SK-N-SH treated with all-trans-retinoic acid at 6 μM for 48 hours (cell line): ENCODE measurements at regions not wholly inside any gene's neighbourhood (a gene's known extent, or its start where the extent isn't known, plus 50 kb on each side); places are given as distances from the start of the nearest gene placed in this dataset.

Experiments used
- ATAC-seq: fragments of 200-7000 bp; cut with Tn5 transposase; 3 replicates; pipeline ENCODE4 v1.9.1; 2020; ENCODE audit warnings: mild to moderate bottlenecking, moderate library complexity
- BACH2 ChIP-seq: fragments of 250-450 bp; sonication (Bioruptor Pico); IDR thresholded peaks from 2 replicates; pipeline ENCODE4 v1.9.0; 2021; ENCODE audit warnings: mild to moderate bottlenecking, borderline replicate concordance
- CREB5 ChIP-seq: fragments of 250-450 bp; sonication (Bioruptor Pico); IDR thresholded peaks from 2 replicates; pipeline ENCODE4 v1.5.1; 2020; ENCODE audit warnings: low read depth, mild to moderate bottlenecking, moderate library complexity
- CSDC2 ChIP-seq: fragments of 250-450 bp; sonication (Bioruptor Pico); IDR thresholded peaks from 2 replicates; pipeline ENCODE4 v1.5.0; 2020; ENCODE audit warnings: mild to moderate bottlenecking, moderate library complexity
- ESRRG ChIP-seq: fragments of 250-450 bp; sonication (Bioruptor Pico); IDR thresholded peaks from 2 replicates; pipeline ENCODE4 v1.6.1; 2021; ENCODE audit warnings: mild to moderate bottlenecking
- GLIS3 ChIP-seq: fragments of 250-450 bp; sonication (Bioruptor Pico); IDR thresholded peaks from 2 replicates; pipeline ENCODE4 v1.5.0; 2020; ENCODE audit warnings: mild to moderate bottlenecking, moderate library complexity
- ISL1 ChIP-seq: fragments of 250-450 bp; sonication (Bioruptor Pico); IDR thresholded peaks from 2 replicates; pipeline ENCODE4 v2.1.2; 2022; ENCODE audit warnings: mild to moderate bottlenecking, moderate library complexity
- PATZ1 ChIP-seq: fragments of 250-450 bp; sonication (Bioruptor Pico); IDR thresholded peaks from 2 replicates; pipeline ENCODE4 v1.8.0; 2020; ENCODE audit warnings: mild to moderate bottlenecking, moderate library complexity, borderline replicate concordance
- POU6F1 ChIP-seq: fragments of 250-450 bp; sonication (Bioruptor Pico); IDR thresholded peaks from 2 replicates; pipeline ENCODE4 v1.8.0; 2021; ENCODE audit warnings: low read depth, mild to moderate bottlenecking, moderate library complexity, borderline replicate concordance
- PPARA ChIP-seq: fragments of 250-450 bp; sonication (Bioruptor Pico); IDR thresholded peaks from 2 replicates; pipeline ENCODE4 v1.5.0; 2020; ENCODE audit warnings: mild to moderate bottlenecking, borderline replicate concordance
- SNAI2 ChIP-seq: fragments of 250-450 bp; sonication (Bioruptor Pico); IDR thresholded peaks from 2 replicates; pipeline ENCODE4 v1.5.0; 2020; ENCODE audit warnings: mild to moderate bottlenecking, moderate library complexity
- TCF4 ChIP-seq: fragments of 250-450 bp; sonication (Bioruptor Pico); IDR thresholded peaks from 2 replicates; pipeline ENCODE4 v1.8.0; 2021; ENCODE audit warnings: mild to moderate bottlenecking, moderate library complexity, borderline replicate concordance
- TOX ChIP-seq: fragments of 250-450 bp; sonication (Bioruptor Pico); IDR thresholded peaks from 2 replicates; pipeline ENCODE4 v1.8.0; 2021; ENCODE audit warnings: mild to moderate bottlenecking, moderate library complexity, borderline replicate concordance
- TSHZ2 ChIP-seq: fragments of 250-450 bp; sonication (Bioruptor Pico); IDR thresholded peaks from 2 replicates; pipeline ENCODE4 v1.5.0; 2020; ENCODE audit warnings: mild to moderate bottlenecking, moderate library complexity
- ZC3H10 ChIP-seq: fragments of 250-450 bp; sonication (Bioruptor Pico); IDR thresholded peaks from 2 replicates; pipeline ENCODE4 v1.5.1; 2021; ENCODE audit warnings: mild to moderate bottlenecking, moderate library complexity
- ZFP3 ChIP-seq: fragments of 250-450 bp; sonication (Bioruptor Pico); IDR thresholded peaks from 2 replicates; pipeline ENCODE4 v1.5.0; 2020; ENCODE audit warnings: mild to moderate bottlenecking, moderate library complexity
- ZFP30 ChIP-seq: fragments of 450-650 bp; formaldehyde crosslinking; IDR thresholded peaks from 2 replicates; pipeline ENCODE4 v1.5.0; 2022; ENCODE audit warnings: mild to moderate bottlenecking, moderate library complexity
- ZNF565 ChIP-seq: fragments of 450-650 bp; formaldehyde crosslinking; conservative IDR thresholded peaks from 2 replicates; pipeline ENCODE4 v1.5.0; 2020; ENCODE audit warnings: low read depth, mild to moderate bottlenecking, moderate library complexity
- ZNF70 ChIP-seq: fragments of 450-650 bp; formaldehyde crosslinking; IDR thresholded peaks from 2 replicates; pipeline ENCODE4 v1.5.0; 2020; ENCODE audit warnings: mild to moderate bottlenecking, moderate library complexity
- ZNF8 ChIP-seq: fragments of 450-650 bp; formaldehyde crosslinking; IDR thresholded peaks from 2 replicates; pipeline ENCODE4 v1.5.0; 2020; ENCODE audit warnings: mild to moderate bottlenecking, moderate library complexity

GRCh38 chr20:41770965-41771364 is 152.8 kb upstream of the CHD6 start:
- ATAC-seq: no peak
- TF ChIP-seq ZFP30 (no peak), ZNF70 (CRISPR knock-in tag) (no peak), TSHZ2 (CRISPR knock-in tag) (no peak)
- TF ChIP-seq, all 23 proteins: peak for 0

GRCh38 chr20:41770427-41770826 is 152.2 kb upstream of the CHD6 start:
- TF ChIP-seq ESRRG (no peak), ZFP30 (no peak), TCF4 (CRISPR knock-in tag) (no peak), ZNF8 (CRISPR knock-in tag) (no peak), BACH2 (no peak), ZFP3 (no peak), POU6F1 (CRISPR knock-in tag) (no peak), CREB5 (CRISPR knock-in tag) (no peak), ZNF565 (CRISPR knock-in tag) (no peak), SNAI2 (CRISPR knock-in tag) (no peak), CSDC2 (CRISPR knock-in tag) (no peak), PATZ1 (CRISPR knock-in tag) (no peak), PPARA (CRISPR knock-in tag) (no peak)
- ATAC-seq: no peak

- TF ChIP-seq ISL1 (CRISPR knock-in tag) (no peak), CREB5 (CRISPR knock-in tag) (no peak), TCF4 (CRISPR knock-in tag) (no peak), ZNF8 (CRISPR knock-in tag) (no peak), ZC3H10 (CRISPR knock-in tag) (no peak), GLIS3 (CRISPR knock-in tag) (no peak), TOX (CRISPR knock-in tag) (no peak), PPARA (CRISPR knock-in tag) (no peak), PATZ1 (CRISPR knock-in tag) (no peak), ZFP3 (no peak), TSHZ2 (CRISPR knock-in tag) (no peak), SNAI2 (CRISPR knock-in tag) (no peak), BACH2 (no peak), ZNF70 (CRISPR knock-in tag) (no peak)
- ATAC-seq: no peak
These were observed 151.4 kb upstream of the CHD6 start for GRCh38 chr20:41769592-41770018.
